ENCODE measurements at regions not wholly inside any gene's neighbourhood (a gene's known extent, or its start where the extent isn't known, plus 50 kb on each side); places are given as distances from the start of the nearest gene placed in this dataset.

DNA sequence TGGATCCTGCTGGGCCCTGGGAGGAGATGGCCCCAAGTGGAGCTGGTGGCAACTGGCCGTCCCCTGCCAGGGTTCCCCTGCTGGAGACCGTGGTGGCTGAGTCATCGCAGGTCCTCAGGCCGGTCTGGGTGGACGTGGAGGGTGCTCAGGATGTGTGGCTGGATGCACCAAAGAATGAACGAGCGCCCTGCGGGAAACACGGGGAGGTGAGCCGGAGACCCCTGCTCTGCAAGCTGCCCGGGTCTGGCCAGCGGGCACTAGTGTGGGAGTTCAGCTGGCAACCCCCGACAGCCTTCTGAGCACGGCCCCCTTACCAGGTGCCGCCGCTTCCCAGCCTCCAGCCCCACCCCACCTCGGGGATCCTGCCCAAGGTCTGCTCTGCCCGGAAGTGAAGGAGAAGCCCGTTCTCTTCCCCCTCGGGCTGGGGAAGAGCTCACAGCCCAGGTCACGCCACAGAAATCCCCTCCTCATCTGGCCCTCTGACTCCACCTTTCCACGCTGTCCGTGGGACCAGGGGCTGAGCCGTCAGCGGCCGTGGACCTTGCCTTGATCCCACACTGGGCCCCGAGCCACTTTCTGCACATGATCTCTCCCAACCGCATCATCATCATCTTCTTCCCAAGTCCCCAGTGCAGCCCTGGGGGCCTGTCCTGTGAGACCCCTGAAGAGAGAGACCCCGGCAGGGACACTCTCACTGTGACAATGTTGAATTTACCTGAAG lies 165.5 kb downstream of the KIF26A start:
- no peak for DNase-seq (ENCODE audit: extremely low spot score)
- TF ChIP-seq TARDBP (IDR thresholded peaks at IDR 0.05) (no peak), FOXM1 (IDR thresholded peaks at IDR 0.05; ENCODE audit: borderline replicate concordance) (no peak), CTBP1 (IDR thresholded peaks at IDR 0.05; ENCODE audit: borderline replicate concordance) (no peak), ELF4 (IDR thresholded peaks at IDR 0.05) (no peak), FOXK2 (IDR thresholded peaks at IDR 0.05) (no peak), SUZ12 (IDR thresholded peaks at IDR 0.05) (no peak), SP1 (IDR thresholded peaks at IDR 0.05) (no peak), BHLHE40 (IDR thresholded peaks at IDR 0.05; ENCODE audit: borderline replicate concordance) (no peak), ARNT (IDR thresholded peaks at IDR 0.05) (no peak), NFRKB (IDR thresholded peaks at IDR 0.05) (no peak), FOXA1 (IDR thresholded peaks at IDR 0.05) (no peak), ZNF384 (IDR thresholded peaks at IDR 0.05) (no peak)
- TF ChIP-seq, protein P1, sequence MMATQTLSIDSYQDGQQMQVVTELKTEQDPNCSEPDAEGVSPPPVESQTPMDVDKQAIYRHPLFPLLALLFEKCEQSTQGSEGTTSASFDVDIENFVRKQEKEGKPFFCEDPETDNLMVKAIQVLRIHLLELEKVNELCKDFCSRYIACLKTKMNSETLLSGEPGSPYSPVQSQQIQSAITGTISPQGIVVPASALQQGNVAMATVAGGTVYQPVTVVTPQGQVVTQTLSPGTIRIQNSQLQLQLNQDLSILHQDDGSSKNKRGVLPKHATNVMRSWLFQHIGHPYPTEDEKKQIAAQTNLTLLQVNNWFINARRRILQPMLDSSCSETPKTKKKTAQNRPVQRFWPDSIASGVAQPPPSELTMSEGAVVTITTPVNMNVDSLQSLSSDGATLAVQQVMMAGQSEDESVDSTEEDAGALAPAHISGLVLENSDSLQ (IDR thresholded peaks at IDR 0.05) = no peak
- POLR2A ChIA-PET = no interaction called here
- CTCF ChIA-PET = interaction anchor here (0.6 kb wide), 1 partner anchor 340 kb away, joined by 3 read pairs; no protein-coding TSS in a partner anchor

DNA sequence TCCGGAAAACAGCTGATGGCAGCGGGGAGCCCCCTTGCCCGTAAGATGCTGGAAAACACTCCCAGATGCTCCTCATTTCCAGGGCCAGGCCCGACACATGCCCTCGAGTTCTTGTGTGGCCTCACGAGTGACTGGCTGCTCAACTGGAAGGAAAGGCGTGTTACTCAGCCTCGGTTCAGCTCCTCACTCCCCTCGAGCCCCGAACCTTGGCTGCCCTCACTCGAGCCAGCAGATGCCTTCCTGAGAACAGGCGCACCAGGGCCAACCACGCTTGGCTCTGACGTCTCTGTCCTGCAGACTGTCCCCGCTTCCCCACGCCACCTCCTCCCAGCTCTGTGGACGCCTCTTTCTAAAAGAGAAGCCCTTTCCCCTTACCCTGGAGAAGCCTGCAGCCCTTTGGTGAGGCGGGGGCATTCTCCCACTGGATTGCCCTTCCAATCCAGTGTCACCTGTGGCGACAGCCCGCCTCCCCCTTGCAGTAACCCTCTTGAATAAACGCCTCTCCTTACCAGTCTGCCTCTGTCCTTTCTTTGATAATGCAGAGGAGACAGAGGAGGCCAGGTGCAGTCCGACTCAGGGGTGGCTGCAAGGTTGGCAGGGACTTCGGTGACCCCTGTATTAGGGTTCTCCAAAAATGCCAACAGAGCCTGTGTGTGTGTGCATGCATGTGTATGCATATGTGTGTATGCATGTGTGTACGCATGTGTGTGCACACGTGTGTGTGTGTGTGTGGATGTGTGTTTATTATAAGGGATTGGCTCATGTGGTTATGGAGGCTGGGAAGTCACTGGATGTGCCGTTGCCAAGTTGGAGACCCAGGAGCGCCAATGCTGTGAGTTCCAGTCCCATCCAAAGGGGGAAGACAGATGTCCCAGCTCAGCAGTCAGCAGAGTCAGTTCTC lies 166.3 kb downstream of the KIF26A start:
- no peak for DNase-seq (ENCODE audit: extremely low spot score)
- ChIA-PET CTCF (interaction anchor here (0.6 kb wide), 1 partner anchor 339 kb away, joined by 3 read pairs; no protein-coding TSS in a partner anchor), POLR2A (no interaction called here)
- TF ChIP-seq FOXM1 (IDR thresholded peaks at IDR 0.05; ENCODE audit: borderline replicate concordance) = no peak
- TF ChIP-seq, protein P1 (IDR thresholded peaks at IDR 0.05) = no peak

DNA sequence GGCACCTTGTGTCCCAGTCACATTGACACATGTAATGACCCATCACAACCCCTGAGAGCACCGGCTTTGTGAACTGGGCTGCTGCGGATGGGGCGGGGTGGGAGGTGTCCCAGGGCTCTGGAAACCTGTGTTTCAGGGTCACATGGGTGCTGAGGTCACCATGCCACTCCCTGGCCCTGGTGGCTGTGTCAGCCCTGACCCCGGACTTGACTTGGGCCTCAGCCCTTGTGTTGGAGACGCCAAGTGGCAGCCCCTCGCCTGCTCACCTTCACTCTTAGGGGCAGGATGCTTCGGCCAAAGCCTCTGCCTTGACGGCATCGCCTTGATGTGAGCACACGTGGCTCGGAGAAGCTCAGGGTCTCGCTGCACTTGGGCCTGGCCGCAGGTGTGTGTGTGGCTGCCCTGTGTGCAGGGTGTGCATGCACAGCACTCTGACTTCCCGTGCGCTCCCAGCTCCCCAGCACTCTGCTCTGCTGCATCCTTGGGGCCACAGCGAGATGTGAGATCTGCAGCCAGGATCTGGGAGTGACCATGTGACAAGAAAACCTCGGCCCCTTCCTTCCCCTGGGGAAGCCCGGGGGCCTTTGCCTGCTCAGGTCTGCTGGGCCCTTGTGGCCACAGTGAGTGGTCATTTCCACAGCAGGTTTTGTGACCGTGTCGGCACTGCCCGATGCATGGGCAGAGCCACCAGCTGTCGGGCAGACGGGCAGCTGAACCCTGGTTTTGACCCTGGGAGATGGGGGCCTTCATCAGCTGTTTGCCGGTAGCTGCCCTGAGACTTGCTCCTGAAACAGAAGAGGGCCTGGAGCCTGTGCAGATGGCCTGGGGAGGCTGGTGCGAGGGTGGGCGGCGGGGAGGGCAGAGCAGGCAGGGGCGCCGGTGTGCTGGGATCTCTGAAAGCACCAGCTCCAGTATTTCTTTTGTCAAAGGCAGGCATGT lies 167.4 kb downstream of the KIF26A start:
- ChIA-PET CTCF (interaction anchor here (1.6 kb wide), 1 partner anchor 36 kb away, joined by 3 read pairs; no protein-coding TSS in a partner anchor), POLR2A (no interaction called here)
- DNase-seq (ENCODE audit: extremely low spot score) = no peak
- no peak for TF ChIP-seq L3MBTL2 (conservative IDR thresholded peaks at IDR 0.05)
- TF ChIP-seq FOXM1 (IDR thresholded peaks at IDR 0.05; ENCODE audit: borderline replicate concordance) = no peak
- TF ChIP-seq HDGF (IDR thresholded peaks at IDR 0.05; ENCODE audit: borderline replicate concordance) = no peak
- TF ChIP-seq NFRKB (IDR thresholded peaks at IDR 0.05) = no peak
- TF ChIP-seq, protein P1 (IDR thresholded peaks at IDR 0.05) = no peak
- no peak for TF ChIP-seq LEF1 (IDR thresholded peaks at IDR 0.05; ENCODE audit: borderline replicate concordance)
- no peak for TF ChIP-seq TARDBP (IDR thresholded peaks at IDR 0.05)
- no peak for TF ChIP-seq BHLHE40 (IDR thresholded peaks at IDR 0.05; ENCODE audit: borderline replicate concordance)
- no peak for TF ChIP-seq CTBP1 (IDR thresholded peaks at IDR 0.05; ENCODE audit: borderline replicate concordance)
- no peak for TF ChIP-seq FOXA1 (IDR thresholded peaks at IDR 0.05)
- TF ChIP-seq SUZ12 (IDR thresholded peaks at IDR 0.05) = no peak
- TF ChIP-seq ELF4 (IDR thresholded peaks at IDR 0.05) = no peak
- no peak for TF ChIP-seq SP1 (IDR thresholded peaks at IDR 0.05)
- no peak for TF ChIP-seq ARNT (IDR thresholded peaks at IDR 0.05)
- TF ChIP-seq FOXK2 (IDR thresholded peaks at IDR 0.05) = no peak

DNA sequence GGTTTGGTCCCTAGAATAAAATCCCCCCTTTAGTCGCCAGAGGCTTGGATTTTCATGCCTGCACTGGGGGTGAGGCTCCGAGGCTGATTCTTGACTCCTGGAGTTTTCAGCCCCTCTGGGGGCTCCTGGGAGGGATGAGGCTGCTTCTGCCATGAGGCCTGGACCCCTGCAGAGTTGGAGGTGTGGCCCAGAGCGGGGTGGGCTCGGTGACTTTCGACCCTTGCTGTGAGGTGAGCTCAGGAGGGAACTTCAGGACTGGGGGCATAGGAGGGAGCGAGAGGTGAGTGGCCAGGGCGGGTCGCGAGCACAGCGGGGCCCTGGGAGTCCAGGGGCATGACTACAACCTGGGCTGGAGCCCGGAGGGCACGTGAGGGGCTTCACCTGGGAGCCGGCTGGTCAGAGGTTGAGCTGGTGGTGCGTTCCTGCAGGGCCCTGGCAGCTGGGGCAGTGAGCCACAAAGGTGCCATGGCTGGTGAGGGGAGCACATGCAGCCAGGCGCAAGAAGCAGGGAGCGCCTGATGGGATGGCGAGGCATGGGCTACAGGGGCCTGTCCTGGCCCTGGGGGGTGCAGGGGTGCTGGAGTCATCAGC lies 168.2 kb downstream of the KIF26A start:
- CTCF ChIA-PET = interaction anchor here (1.6 kb wide), 1 partner anchor 36 kb away, joined by 3 read pairs; no protein-coding TSS in a partner anchor
- POLR2A ChIA-PET = no interaction called here
- DNase-seq (ENCODE audit: extremely low spot score) = no peak
- TF ChIP-seq, protein P1 (IDR thresholded peaks at IDR 0.05) = no peak
- no peak for TF ChIP-seq NFRKB (IDR thresholded peaks at IDR 0.05)
- TF ChIP-seq ARNT (IDR thresholded peaks at IDR 0.05) = no peak
- TF ChIP-seq LEF1 (IDR thresholded peaks at IDR 0.05; ENCODE audit: borderline replicate concordance) = no peak
- TF ChIP-seq CTBP1 (IDR thresholded peaks at IDR 0.05; ENCODE audit: borderline replicate concordance) = no peak
- TF ChIP-seq FOXK2 (IDR thresholded peaks at IDR 0.05) = no peak
- no peak for TF ChIP-seq SUZ12 (IDR thresholded peaks at IDR 0.05)
- no peak for TF ChIP-seq HDGF (IDR thresholded peaks at IDR 0.05; ENCODE audit: borderline replicate concordance)
- TF ChIP-seq L3MBTL2 (conservative IDR thresholded peaks at IDR 0.05) = no peak
- no peak for TF ChIP-seq BHLHE40 (IDR thresholded peaks at IDR 0.05; ENCODE audit: borderline replicate concordance)
- TF ChIP-seq ZNF384 (IDR thresholded peaks at IDR 0.05) = no peak
- no peak for TF ChIP-seq FOXA1 (IDR thresholded peaks at IDR 0.05)
- no peak for TF ChIP-seq TARDBP (IDR thresholded peaks at IDR 0.05)

Data from HEK293T (cell line).